GM23338 (cell line): ENCODE measurements at regions not wholly inside any gene's neighbourhood (a gene's known extent, or its start where the extent isn't known, plus 50 kb on each side); places are given as distances from the start of the nearest gene placed in this dataset.

Source experiments
- ATAC-seq: fragments of 200-7000 bp; cut with Tn5 transposase; 3 replicates; pipeline ENCODE4 v1.9.1; 2020
- DNase-seq: peaks from one replicate; pipeline ENCODE4 v3.0.0-alpha.2; 2015; ENCODE audit warnings: low spot score
- H2AFZ ChIP-seq: fragments of 200-600 bp; sonication (generic); 2 replicates; pipeline ENCODE4 v1.8.0; 2016; ENCODE audit warnings: antibody characterized with exemption, mild to moderate bottlenecking, moderate library complexity
- H3F3A ChIP-seq: fragments of 200-600 bp; sonication (generic); replicated peaks from 2 replicates; pipeline ENCODE4 v1.8.0; 2017; ENCODE audit warnings: antibody characterized with exemption, mixed run types, low read depth
- H3K27ac ChIP-seq: fragments of 200-600 bp; sonication (generic); 2 replicates; pipeline ENCODE4 v1.6.1; 2016; ENCODE audit warnings: low read depth
- H3K27me3 ChIP-seq: fragments of 200-600 bp; sonication (generic); 2 replicates; pipeline ENCODE4 v1.8.0; 2016; ENCODE audit warnings: mild to moderate bottlenecking, mixed run types, moderate library complexity; ENCODE audit not compliant: insufficient read depth
- H3K36me3 ChIP-seq: fragments of 200-600 bp; sonication (generic); 2 replicates; pipeline ENCODE4 v1.8.0; 2016; ENCODE audit warnings: mild to moderate bottlenecking; ENCODE audit not compliant: insufficient read depth
- H3K4me1 ChIP-seq: fragments of 200-600 bp; sonication (generic); 2 replicates; pipeline ENCODE4 v1.8.0; 2016; ENCODE audit warnings: mild to moderate bottlenecking, moderate library complexity; ENCODE audit not compliant: insufficient read depth
- H3K4me2 ChIP-seq: fragments of 200-600 bp; sonication (generic); 2 replicates; pipeline ENCODE4 v1.7.1; 2017; ENCODE audit warnings: mixed run types
- H3K4me3 ChIP-seq: fragments of 200-600 bp; sonication (generic); 2 replicates; pipeline ENCODE4 v1.6.1; 2016; ENCODE audit warnings: mixed run types
- H3K79me2 ChIP-seq: fragments of 200-600 bp; sonication (generic); replicated peaks from 2 replicates; pipeline ENCODE4 v1.8.0; 2017; ENCODE audit warnings: mild to moderate bottlenecking; ENCODE audit not compliant: insufficient read depth
- H3K9me2 ChIP-seq: fragments of 200-600 bp; sonication (generic); 2 replicates; pipeline ENCODE4 v1.8.0; 2017; ENCODE audit not compliant: insufficient read depth
- H4K20me1 ChIP-seq: fragments of 200-600 bp; sonication (generic); replicated peaks from 2 replicates; pipeline ENCODE4 v1.8.0; 2017; ENCODE audit warnings: mild to moderate bottlenecking; ENCODE audit not compliant: insufficient read depth
- H3K27ac Mint-ChIP-seq: 2 replicates; pipeline ENCODE4 v1.8.0; 2020; ENCODE audit warnings: inconsistent platforms, mild to moderate bottlenecking, moderate library complexity, mixed read lengths
- H3K27me3 Mint-ChIP-seq: 3 replicates; pipeline ENCODE4 v1.8.0; 2022; ENCODE audit warnings: low read depth, mild to moderate bottlenecking, moderate library complexity, mixed read lengths, inconsistent platforms; ENCODE audit not compliant: insufficient read depth, poor library complexity
- H3K36me3 Mint-ChIP-seq: 3 replicates; pipeline ENCODE4 v1.8.0; 2021; ENCODE audit warnings: low read depth, mild to moderate bottlenecking, inconsistent platforms, moderate library complexity, mixed read lengths
- H3K4me1 Mint-ChIP-seq: 3 replicates; pipeline ENCODE4 v1.8.0; 2020; ENCODE audit warnings: mild to moderate bottlenecking, inconsistent platforms, mixed read lengths
- H3K4me3 Mint-ChIP-seq: 3 replicates; pipeline ENCODE4 v1.8.0; 2021; ENCODE audit warnings: moderate library complexity, mild to moderate bottlenecking, inconsistent platforms, mixed read lengths
- H3K9me3 Mint-ChIP-seq: 3 replicates; pipeline ENCODE4 v1.8.0; 2020; ENCODE audit warnings: moderate library complexity, mild to moderate bottlenecking, inconsistent platforms, mixed read lengths
- CREB1 ChIP-seq: fragments of 250-450 bp; sonication (Bioruptor Pico); IDR thresholded peaks from 2 replicates; pipeline ENCODE4 v1.5.0; 2020; ENCODE audit warnings: low read depth, mild to moderate bottlenecking, moderate library complexity
- EZH2phosphoT487 ChIP-seq: fragments of 200-600 bp; sonication (generic); IDR thresholded peaks from one replicate; pipeline ENCODE4 v1.8.1; 2018; ENCODE audit warnings: antibody characterized with exemption; ENCODE audit not compliant: unreplicated experiment
- JUNB ChIP-seq: IDR thresholded peaks from one replicate; pipeline ENCODE4 v1.6.1; 2016; ENCODE audit warnings: antibody characterized with exemption; ENCODE audit not compliant: unreplicated experiment
- NANOG ChIP-seq: IDR thresholded peaks from 2 replicates; pipeline ENCODE4 v1.6.1; 2016; ENCODE audit warnings: antibody characterized with exemption, borderline replicate concordance
- POLR2AphosphoS5 ChIP-seq: IDR thresholded peaks from 2 replicates; pipeline ENCODE4 v1.6.1; 2016; ENCODE audit warnings: antibody characterized with exemption, low read depth
- ZNF114 ChIP-seq: fragments of 250-450 bp; sonication (Bioruptor Pico); IDR thresholded peaks from 2 replicates; pipeline ENCODE4 v1.5.0; 2020; ENCODE audit warnings: mild to moderate bottlenecking, moderate library complexity
- ZNF331 ChIP-seq: fragments of 250-450 bp; sonication (Bioruptor Pico); IDR thresholded peaks from 2 replicates; pipeline ENCODE4 v1.5.0; 2020; ENCODE audit warnings: low read depth, mild to moderate bottlenecking, moderate library complexity
- TF ChIP-seq, protein P1 (sequence below): fragments of 250-450 bp; sonication (Bioruptor Pico); IDR thresholded peaks from 2 replicates; pipeline ENCODE4 v1.5.0; 2020; ENCODE audit warnings: mild to moderate bottlenecking, moderate library complexity
- TF ChIP-seq, protein P2 (sequence below), 2 experiments: fragments of 200-600 bp in 1 of 2; sonication (generic) in 1 of 2; conservative IDR thresholded peaks; 2 replicates each; pipeline versions ENCODE4 v1.5.1 to v1.6.1; 2016 to 2017; ENCODE audit warnings: antibody characterized with exemption in 2 of 2, low read depth in 2 of 2, mild to moderate bottlenecking in 2 of 2, moderate library complexity in 1 of 2

DNA sequence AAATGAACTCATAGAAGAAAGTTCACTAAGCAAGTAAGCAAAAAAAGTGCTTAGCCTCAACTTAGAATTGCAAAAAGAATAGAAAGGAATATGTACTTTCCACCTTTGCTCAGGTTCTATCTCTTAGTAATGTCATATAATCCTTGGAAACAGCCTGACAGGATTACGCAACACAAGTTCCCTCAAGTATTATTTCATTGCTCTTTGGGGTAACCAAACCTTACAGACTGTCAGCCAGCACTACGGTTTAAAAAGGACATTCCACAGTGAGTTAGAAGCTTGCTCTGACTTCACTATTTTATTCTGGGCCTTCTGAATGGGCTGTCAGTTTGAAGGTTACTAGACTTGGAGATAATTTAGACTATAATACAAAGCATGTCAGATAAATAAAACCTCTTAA is 264.0 kb downstream of the ATXN7L3B start (continued):
- TF ChIP-seq, protein P1, sequence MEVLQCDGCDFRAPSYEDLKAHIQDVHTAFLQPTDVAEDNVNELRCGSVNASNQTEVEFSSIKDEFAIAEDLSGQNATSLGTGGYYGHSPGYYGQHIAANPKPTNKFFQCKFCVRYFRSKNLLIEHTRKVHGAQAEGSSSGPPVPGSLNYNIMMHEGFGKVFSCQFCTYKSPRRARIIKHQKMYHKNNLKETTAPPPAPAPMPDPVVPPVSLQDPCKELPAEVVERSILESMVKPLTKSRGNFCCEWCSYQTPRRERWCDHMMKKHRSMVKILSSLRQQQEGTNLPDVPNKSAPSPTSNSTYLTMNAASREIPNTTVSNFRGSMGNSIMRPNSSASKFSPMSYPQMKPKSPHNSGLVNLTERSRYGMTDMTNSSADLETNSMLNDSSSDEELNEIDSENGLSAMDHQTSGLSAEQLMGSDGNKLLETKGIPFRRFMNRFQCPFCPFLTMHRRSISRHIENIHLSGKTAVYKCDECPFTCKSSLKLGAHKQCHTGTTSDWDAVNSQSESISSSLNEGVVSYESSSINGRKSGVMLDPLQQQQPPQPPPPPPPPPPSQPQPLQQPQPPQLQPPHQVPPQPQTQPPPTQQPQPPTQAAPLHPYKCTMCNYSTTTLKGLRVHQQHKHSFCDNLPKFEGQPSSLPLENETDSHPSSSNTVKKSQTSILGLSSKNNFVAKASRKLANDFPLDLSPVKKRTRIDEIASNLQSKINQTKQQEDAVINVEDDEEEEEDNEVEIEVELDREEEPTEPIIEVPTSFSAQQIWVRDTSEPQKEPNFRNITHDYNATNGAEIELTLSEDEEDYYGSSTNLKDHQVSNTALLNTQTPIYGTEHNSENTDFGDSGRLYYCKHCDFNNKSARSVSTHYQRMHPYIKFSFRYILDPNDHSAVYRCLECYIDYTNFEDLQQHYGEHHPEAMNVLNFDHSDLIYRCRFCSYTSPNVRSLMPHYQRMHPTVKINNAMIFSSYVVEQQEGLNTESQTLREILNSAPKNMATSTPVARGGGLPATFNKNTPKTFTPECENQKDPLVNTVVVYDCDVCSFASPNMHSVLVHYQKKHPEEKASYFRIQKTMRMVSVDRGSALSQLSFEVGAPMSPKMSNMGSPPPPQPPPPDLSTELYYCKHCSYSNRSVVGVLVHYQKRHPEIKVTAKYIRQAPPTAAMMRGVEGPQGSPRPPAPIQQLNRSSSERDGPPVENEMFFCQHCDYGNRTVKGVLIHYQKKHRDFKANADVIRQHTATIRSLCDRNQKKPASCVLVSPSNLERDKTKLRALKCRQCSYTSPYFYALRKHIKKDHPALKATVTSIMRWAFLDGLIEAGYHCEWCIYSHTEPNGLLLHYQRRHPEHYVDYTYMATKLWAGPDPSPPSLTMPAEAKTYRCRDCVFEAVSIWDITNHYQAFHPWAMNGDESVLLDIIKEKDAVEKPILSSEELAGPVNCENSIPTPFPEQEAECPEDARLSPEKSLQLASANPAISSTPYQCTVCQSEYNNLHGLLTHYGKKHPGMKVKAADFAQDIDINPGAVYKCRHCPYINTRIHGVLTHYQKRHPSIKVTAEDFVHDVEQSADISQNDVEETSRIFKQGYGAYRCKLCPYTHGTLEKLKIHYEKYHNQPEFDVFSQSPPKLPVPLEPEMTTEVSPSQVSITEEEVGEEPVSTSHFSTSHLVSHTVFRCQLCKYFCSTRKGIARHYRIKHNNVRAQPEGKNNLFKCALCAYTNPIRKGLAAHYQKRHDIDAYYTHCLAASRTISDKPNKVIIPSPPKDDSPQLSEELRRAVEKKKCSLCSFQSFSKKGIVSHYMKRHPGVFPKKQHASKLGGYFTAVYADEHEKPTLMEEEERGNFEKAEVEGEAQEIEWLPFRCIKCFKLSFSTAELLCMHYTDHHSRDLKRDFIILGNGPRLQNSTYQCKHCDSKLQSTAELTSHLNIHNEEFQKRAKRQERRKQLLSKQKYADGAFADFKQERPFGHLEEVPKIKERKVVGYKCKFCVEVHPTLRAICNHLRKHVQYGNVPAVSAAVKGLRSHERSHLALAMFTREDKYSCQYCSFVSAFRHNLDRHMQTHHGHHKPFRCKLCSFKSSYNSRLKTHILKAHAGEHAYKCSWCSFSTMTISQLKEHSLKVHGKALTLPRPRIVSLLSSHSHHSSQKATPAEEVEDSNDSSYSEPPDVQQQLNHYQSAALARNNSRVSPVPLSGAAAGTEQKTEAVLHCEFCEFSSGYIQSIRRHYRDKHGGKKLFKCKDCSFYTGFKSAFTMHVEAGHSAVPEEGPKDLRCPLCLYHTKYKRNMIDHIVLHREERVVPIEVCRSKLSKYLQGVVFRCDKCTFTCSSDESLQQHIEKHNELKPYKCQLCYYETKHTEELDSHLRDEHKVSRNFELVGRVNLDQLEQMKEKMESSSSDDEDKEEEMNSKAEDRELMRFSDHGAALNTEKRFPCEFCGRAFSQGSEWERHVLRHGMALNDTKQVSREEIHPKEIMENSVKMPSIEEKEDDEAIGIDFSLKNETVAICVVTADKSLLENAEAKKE (CRISPR knock-in tag) = no peak
- TF ChIP-seq ZNF331 (CRISPR knock-in tag) = no peak
- no peak for TF ChIP-seq EZH2phosphoT487
- TF ChIP-seq CREB1 (CRISPR knock-in tag) = no peak
- no peak for TF ChIP-seq POLR2AphosphoS5
- TF ChIP-seq JUNB = no peak
- TF ChIP-seq NANOG = no peak

DNA sequence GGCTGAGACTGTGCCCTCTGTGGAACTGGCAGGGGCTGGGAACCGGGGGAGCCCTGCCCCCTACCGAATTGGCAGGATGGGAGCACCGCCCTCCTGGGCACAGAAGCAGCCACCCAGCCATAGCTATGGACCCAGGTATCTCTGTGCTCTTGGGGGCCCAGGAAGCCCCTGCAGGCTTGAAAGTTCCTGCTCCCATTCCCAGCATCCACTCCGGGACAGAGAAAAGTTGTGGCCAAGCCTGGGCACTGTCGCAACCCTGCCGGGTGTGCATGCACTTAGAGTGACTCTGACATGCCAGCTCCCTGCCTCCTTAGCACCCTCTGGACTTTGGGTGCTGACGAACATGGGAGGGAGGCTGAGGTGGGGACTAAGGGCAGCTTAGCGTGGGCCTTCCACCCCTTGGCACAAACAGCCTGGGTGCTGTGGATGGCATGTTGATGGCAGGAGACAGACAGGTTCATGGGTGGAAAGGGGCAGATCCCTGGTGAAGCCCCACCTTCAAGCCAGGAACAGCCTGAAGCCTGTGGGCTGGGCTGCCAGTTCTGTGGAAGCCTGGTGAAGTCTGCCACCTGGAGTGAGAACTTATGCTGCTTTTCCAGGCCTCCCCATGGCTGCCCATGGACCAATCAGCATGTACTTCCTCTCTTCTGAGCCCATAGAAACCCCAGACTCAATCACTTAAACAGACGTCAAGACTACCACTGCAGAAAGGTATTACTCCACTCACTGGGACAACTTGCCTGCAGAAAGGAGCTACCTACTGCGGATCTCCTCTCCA is 279.0 kb downstream of the ATXN7L3B start:
- Histone ChIP-seq H3K9me2 (0 out of 2 replicates have a peak, but pooled peaks cover 4% of the 10 kb centered on the region), H3K27me3 (no peaks in the 10 kb centered on the region), H4K20me1 (no peaks in the 10 kb centered on the region), H3K4me2 (no peak overlapping the region), H3K4me1 (no peaks in the 10 kb centered on the region), H3K79me2 (no peaks in the 10 kb centered on the region), H2AFZ (no peak overlapping the region), H3F3A (no peaks in the 10 kb centered on the region), H3K36me3 (no peaks in the 10 kb centered on the region), H3K4me3 (no peak overlapping the region), H3K27ac (no peak overlapping the region)
- ATAC-seq = no peak
- Mint-ChIP-seq H3K4me3 (no peak overlapping the region), H3K27me3 (peaks cover 4% of the 10 kb centered on the region), H3K36me3 (peaks cover 8% of the 10 kb centered on the region; the same call in 1 of the 3 replicates), H3K4me1 (no peaks in the 10 kb centered on the region), H3K27ac (no peak overlapping the region), H3K9me3 (peaks cover 20% of the 10 kb centered on the region)
- no peak for DNase-seq
- TF ChIP-seq, protein P2, sequence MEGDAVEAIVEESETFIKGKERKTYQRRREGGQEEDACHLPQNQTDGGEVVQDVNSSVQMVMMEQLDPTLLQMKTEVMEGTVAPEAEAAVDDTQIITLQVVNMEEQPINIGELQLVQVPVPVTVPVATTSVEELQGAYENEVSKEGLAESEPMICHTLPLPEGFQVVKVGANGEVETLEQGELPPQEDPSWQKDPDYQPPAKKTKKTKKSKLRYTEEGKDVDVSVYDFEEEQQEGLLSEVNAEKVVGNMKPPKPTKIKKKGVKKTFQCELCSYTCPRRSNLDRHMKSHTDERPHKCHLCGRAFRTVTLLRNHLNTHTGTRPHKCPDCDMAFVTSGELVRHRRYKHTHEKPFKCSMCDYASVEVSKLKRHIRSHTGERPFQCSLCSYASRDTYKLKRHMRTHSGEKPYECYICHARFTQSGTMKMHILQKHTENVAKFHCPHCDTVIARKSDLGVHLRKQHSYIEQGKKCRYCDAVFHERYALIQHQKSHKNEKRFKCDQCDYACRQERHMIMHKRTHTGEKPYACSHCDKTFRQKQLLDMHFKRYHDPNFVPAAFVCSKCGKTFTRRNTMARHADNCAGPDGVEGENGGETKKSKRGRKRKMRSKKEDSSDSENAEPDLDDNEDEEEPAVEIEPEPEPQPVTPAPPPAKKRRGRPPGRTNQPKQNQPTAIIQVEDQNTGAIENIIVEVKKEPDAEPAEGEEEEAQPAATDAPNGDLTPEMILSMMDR (conservative IDR thresholded peaks at IDR 0.05; ENCODE audit: low read depth in 2 of 2) = 0 out of 4 replicates have a peak, but pooled peaks of 1 of the 2 experiments have one; percentile 2
- no peak for TF ChIP-seq ZNF331 (CRISPR knock-in tag)
- TF ChIP-seq ZNF114 = no peak
- TF ChIP-seq POLR2AphosphoS5 = no peak
